ENCODE measurements at regions not wholly inside any gene's neighbourhood (a gene's known extent, or its start where the extent isn't known, plus 50 kb on each side); places are given as distances from the start of the nearest gene placed in this dataset.

DNA sequence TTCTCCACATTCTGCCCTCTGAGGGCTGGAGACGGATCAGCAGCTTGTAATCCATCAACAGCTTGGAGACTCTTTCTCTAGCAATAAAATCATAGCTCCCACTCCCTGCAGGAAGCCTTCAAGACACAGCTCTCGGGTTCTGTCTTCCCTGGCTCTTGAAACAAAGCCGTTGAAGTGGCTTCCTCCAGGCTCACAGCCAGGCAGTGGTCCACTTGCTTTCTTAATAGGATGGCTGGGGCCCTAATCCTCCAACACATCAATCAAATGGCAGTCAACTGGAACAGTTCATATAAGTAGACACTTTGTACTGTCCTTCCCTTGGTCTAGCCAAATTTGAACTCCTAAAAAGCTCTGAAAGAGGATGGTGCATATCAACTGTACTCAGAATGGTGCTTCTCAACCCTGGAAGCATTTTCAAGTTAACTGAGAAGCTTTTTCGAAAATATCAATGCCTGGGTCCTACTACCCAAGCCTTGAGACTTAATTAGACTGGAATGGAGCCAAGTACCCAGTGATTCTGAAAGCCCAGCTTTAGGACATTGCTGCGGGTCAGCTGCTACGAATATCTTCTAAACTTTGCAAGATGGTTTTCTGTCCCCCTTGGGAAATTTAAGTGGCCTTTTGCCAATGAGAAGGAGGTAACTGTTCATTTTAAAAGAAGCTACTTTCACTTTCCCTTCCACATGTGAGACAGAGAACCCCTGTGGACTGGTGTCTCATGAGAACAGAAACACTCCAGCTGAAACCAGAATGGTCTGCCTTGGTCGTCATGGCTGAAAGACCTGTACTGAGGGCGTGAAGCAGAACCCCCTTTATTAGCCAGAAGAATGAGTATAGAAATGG lies 74.7 kb downstream of the SC5D start:
- TF ChIP-seq, protein P1, sequence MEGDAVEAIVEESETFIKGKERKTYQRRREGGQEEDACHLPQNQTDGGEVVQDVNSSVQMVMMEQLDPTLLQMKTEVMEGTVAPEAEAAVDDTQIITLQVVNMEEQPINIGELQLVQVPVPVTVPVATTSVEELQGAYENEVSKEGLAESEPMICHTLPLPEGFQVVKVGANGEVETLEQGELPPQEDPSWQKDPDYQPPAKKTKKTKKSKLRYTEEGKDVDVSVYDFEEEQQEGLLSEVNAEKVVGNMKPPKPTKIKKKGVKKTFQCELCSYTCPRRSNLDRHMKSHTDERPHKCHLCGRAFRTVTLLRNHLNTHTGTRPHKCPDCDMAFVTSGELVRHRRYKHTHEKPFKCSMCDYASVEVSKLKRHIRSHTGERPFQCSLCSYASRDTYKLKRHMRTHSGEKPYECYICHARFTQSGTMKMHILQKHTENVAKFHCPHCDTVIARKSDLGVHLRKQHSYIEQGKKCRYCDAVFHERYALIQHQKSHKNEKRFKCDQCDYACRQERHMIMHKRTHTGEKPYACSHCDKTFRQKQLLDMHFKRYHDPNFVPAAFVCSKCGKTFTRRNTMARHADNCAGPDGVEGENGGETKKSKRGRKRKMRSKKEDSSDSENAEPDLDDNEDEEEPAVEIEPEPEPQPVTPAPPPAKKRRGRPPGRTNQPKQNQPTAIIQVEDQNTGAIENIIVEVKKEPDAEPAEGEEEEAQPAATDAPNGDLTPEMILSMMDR (IDR thresholded peaks at IDR 0.05), result no peak
- TF ChIP-seq POLR2A (IDR thresholded peaks at IDR 0.05), result no peak

Measured in heart left ventricle (tissue), 13 donors.